GM20431 (cell line): ENCODE measurements at regions not wholly inside any gene's neighbourhood (a gene's known extent, or its start where the extent isn't known, plus 50 kb on each side); places are given as distances from the start of the nearest gene placed in this dataset.

Experiments
- in situ Hi-C: fragments of 300-500 bp; cut with MseI, MboI; formaldehyde crosslinking; loops from one replicate; pipeline ENCODE4 v1.15.0; 2020; ENCODE audit warnings: low sequenced_read_pairs; ENCODE audit not compliant: unreplicated experiment

DNA sequence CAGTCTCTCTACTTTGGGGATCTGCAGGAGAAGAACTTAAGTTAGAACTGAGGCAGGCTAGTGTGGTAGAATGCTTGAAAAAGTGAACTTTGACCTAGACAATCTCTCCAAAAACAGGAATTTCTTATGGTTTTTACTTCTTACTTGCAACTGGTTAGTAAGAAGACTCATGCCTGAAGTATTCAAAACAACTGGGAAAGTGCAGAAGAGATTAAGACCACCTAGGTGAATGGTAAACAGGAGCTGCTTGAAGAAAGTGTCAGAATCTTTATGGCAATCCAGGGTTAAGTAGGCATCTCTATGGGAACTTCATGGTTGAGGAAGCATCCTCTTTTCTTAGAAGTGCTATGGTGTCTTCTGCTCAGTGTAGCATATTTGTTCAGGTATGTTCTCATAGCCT, 428.6 kb upstream of the TLE4 start:
- in situ Hi-C loops = no loop called here

GRCh38 chr9:79145442-79145841, 426.3 kb upstream of the TLE4 start:
- in situ Hi-C loops = no loop called here

- in situ Hi-C loops = no loop called here
Measured at GRCh38 chr9:79149585-79149984, 422.2 kb upstream of the TLE4 start.

- in situ Hi-C loops = no loop called here
Measured at GRCh38 chr9:79151791-79152190, 420.0 kb upstream of the TLE4 start.

- in situ Hi-C loops = no loop called here
Measured at GRCh38 chr9:79152306-79152705, 419.5 kb upstream of the TLE4 start.

GRCh38 chr9:79154806-79155205, 417.0 kb upstream of the TLE4 start:
- in situ Hi-C loops = no loop called here

- in situ Hi-C loops = no loop called here
Measured at GRCh38 chr9:79155308-79155707, 416.5 kb upstream of the TLE4 start.

DNA sequence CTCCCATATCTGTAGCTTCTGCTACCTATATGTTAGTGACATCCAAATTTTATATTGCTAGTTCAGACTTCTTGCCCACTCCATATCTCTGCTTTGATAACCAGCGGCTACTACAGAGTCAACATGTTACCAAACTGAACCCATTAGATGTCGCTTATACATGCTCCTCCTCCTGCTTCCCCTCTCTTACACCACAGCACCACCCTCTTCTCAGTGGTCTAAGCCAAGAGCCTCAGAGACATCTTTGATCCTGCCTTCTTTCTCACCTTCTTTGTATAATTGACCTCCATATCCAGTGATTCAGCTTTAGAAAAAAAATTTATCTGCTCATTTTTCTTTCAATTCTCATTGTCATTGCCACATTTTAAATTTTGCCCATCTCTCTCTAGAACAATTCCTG, 408.2 kb upstream of the TLE4 start:
- in situ Hi-C loops = no loop called here

- in situ Hi-C loops = no loop called here
Measured at GRCh38 chr9:79164406-79164805, 407.4 kb upstream of the TLE4 start.

DNA sequence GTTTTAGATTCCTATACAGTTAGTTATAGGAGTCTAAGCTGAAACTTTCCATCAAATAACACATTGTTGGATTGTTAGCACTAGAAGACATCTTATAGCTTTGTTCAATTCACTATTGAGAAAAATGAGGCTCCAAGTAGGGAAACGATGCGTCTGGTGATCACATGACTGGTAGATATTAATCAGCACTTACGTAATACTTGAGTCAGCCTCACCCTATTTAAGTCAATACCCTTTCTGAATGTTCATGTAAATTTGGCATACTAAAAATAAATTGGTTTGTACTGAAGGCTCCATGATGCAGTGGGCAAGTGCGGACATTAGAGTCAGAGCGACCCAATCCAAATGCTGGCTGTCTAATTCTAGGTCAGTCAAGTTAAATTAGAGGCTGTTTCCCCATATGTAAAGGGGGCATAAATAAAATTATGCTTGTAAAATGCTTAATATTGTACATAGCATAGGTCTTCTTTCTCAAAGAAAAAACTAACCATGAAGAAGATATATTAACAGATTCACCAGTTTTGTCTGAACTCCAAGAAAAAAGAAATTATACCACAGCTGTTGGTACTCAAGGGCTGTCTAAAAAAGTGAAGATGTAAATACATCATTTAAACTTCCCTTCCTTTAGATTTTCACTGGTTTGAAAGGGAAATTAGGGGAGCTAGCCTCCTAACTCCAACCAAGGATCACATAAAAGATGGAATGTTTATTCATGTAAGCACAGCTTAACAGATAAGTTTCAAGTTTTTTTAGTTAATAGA, 406.6 kb upstream of the TLE4 start:
- in situ Hi-C loops = no loop called here

DNA sequence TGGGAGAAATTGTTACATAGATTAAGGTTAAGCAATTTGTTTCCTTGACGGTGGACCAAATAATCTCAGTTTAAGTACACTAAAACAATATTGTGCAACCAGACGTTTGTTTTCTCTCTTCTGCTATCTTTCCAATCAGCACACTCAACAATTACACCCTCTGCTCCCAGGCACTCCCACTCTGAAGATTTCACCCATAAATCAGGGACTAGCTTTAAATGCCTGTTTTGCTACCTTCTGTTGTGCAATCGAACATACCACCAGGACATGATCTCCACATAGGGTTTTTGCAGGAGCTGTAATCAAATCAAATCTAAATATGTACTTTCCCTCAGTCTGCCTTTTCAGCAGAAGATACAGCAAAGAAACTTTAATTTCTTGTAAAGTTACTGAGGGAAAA, 405.8 kb upstream of the TLE4 start:
- in situ Hi-C loops = no loop called here

DNA sequence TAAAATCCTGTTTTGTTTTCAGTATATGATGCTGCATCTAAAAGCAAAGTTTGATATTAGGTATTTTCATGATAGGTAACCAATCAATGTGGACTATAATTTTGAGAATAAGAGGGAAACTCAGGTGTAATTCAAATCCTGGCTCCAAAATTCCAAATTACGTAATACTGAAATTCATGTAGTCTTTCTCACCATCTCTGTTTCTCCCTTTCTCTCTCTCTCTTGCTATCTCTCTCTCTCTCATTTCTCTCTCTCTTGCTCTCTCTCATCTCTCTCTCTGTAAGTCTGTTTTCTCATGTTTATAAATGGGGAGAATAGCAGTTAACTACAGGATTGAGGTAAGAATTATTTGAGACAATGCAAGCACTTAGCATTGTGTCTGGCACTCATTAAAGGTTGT, 401.1 kb upstream of the TLE4 start:
- in situ Hi-C loops = no loop called here

DNA sequence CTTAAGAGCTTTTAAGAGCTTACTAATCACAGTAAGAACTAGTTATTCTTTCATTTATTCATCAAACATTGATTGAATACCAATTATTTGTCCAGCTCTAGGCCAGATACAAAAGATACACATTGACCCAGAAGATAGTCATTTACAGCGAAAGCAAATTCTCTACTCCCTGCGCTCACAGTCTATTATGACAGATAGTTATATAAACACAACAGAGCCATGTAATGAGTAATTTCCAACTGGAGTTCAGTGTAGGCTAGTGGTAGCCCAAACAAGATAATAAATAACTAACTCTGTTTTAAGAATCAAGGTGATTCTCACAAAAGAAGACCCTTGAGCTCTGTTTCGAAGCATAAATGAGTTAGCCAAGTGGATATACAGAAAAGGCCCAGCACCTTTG, 397.8 kb upstream of the TLE4 start:
- in situ Hi-C loops = no loop called here

DNA sequence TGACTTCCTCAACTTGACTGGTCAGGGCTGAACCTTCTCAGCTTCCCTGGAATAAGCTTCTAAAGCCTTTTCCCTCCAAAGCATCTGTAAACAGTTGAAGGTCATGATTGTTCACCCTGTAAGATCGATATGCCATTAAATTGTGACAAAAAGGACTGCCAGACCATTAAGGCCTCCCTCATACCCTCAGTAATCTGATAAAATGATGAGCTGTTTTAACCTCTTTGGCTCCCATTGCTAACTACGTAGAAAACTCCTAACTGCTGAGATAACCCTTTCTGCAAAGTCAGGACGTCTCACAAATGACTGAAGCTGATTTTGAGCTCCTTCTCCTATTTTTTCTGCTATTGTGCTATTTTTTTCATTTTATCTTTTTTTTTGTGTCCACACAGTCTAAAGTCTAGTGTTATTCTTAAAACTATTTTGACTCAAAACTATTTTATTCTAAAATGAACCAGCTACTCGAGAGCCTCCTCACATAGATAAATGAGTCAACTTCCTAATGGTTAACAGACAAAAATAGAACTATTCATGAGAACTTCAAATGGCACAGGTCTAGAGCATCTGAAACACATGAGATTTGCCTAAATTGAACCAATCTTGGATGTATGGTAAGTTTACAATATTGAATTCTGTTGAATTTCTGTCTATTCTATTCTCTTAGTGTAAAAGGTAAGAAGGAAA, 395.6 kb upstream of the TLE4 start:
- in situ Hi-C loops = no loop called here

DNA sequence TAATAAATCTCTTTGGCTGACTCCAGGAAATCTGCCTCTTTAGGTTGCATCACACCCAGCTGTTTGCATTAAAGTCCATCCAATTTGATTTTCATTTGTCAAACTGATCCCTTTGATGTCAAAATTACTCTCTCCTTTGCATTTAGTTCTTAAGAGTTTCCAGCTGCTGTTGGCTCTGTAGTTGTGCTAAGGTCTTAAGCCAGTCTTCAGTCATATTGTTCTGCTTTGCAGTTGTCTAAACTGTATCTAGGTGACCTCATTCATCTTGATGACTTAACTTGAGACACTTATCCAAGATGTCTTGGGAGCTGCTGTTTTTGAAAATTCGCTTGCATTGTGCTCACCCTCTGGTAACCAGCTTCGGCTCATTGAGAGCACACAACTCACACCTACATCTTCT, 386.9 kb upstream of the TLE4 start:
- in situ Hi-C loops = no loop called here

DNA sequence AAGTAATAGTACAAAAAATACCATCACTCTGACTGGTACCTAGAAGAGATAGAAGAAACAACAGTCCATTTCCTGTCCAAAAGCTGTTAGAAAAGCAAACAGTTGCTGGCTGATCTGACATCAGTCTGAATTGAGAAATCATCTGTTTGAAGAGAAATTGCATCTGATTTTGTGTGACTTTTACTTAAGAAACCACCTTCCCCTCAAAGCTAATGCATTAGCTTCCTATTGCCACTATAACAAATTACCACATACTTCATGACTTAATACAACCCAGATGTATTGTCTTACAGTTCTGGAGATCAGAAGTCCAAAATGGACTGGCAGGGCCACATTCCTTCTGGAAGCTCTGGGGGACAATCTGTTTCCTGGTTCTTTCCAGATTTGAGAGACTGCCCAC, 385.9 kb upstream of the TLE4 start:
- in situ Hi-C loops = no loop called here

GRCh38 chr9:79189511-79189924, 382.2 kb upstream of the TLE4 start:
- in situ Hi-C loops = no loop called here

GRCh38 chr9:79193001-79193400, 378.8 kb upstream of the TLE4 start:
- in situ Hi-C loops = no loop called here

- in situ Hi-C loops = no loop called here
Measured at GRCh38 chr9:79193501-79194223, 378.1 kb upstream of the TLE4 start.

- in situ Hi-C loops = no loop called here
Measured at GRCh38 chr9:79195879-79196278, 375.9 kb upstream of the TLE4 start.

GRCh38 chr9:79196606-79197005, 375.2 kb upstream of the TLE4 start:
- in situ Hi-C loops = no loop called here
